HepG2 (cell line): ENCODE measurements at regions not wholly inside any gene's neighbourhood (a gene's known extent, or its start where the extent isn't known, plus 50 kb on each side); places are given as distances from the start of the nearest gene placed in this dataset.

Experiments
- ATAC-seq: fragments of 200-7000 bp; cut with Tn5 transposase; 3 replicates; pipeline ENCODE4 v1.9.1; 2020; ENCODE audit warnings: mild to moderate bottlenecking, moderate library complexity
- BruUV-seq: library from RNA; stranded (reverse); fragments of 400-500 nt; replicated peaks from 2 replicates; lab custom pipeline; 2021; lab: Mats Ljungman, UMichigan
- CTCF ChIA-PET: fragments of 300-600 bp; formaldehyde crosslinking; extraction: SDS; loops from one replicate; lab custom pipeline; 2021; ENCODE audit warnings: low total read pairs, inconsistent platforms, low intra/inter-chr PET ratio; lab: Yijun Ruan, JAX
- POLR2A ChIA-PET: fragments of 350-600 bp; sonication (Branson Sonifier 250); formaldehyde crosslinking; loops from one replicate; lab custom pipeline; 2020; ENCODE audit warnings: antibody characterized with exemption, inconsistent platforms; lab: Yijun Ruan, JAX
- DNase-seq: peaks from one replicate; pipeline ENCODE4 v3.0.0-alpha.2; 2015; ENCODE audit warnings: low spot score
- FAIRE-seq: peaks from 3 replicates; lab custom pipeline; 2011; peaks lifted over from hg19 to GRCh38; lab: Jason Lieb, UNC
- H2AFZ ChIP-seq: one replicate; pipeline ENCODE4 v1.6.1; 2011; ENCODE audit warnings: low read length, inconsistent platforms
- H3K27ac ChIP-seq: fragments of 300-600 bp; 3 replicates; pipeline ENCODE4 v1.8.0; 2011; ENCODE audit warnings: mixed run types, mild to moderate bottlenecking, mixed read lengths, low read length, inconsistent platforms; ENCODE audit not compliant: insufficient read depth; ENCODE audit errors: extremely low read length
- H3K27me3 ChIP-seq, 2 experiments: fragments of 200-600 bp in 1 of 2; 2 replicates in 1 of 2; 3 replicates in 1 of 2; pipeline versions ENCODE4 v1.6.0 to v1.8.0; 2011; ENCODE audit warnings: low read length in 2 of 2, mild to moderate bottlenecking in 2 of 2, moderate library complexity in 2 of 2, inconsistent platforms in 1 of 2; ENCODE audit not compliant: insufficient read depth in 2 of 2, control insufficient read depth in 1 of 2
- H3K36me3 ChIP-seq, 2 experiments: fragments of 200-600 bp in 1 of 2; replicated peaks in 1 of 2; 2 replicates in 1 of 2; 3 replicates in 1 of 2; pipeline versions ENCODE4 v1.5.1 to v1.8.0; 2011; ENCODE audit warnings: low read length in 2 of 2, inconsistent platforms in 1 of 2; ENCODE audit not compliant: insufficient read depth in 2 of 2, control insufficient read depth in 1 of 2
- H3K4me1 ChIP-seq: 2 replicates; pipeline ENCODE4 v1.5.1; 2012; ENCODE audit warnings: low read length, inconsistent platforms; ENCODE audit not compliant: insufficient read depth
- H3K4me2 ChIP-seq: 2 replicates; pipeline ENCODE4 v1.6.0; 2011; ENCODE audit warnings: low read depth, low read length, inconsistent platforms
- H3K4me3 ChIP-seq, 3 experiments: fragments of 200-600 bp in 1 of 3; sonication (generic), shearing (Covaris generic) in 1 of 3; replicated peaks in 1 of 3; 2 replicates each; pipeline ENCODE4 v1.5.1; 2011 to 2016; ENCODE audit warnings: low read length in 3 of 3, inconsistent platforms in 2 of 3, low read depth in 2 of 3, mild to moderate bottlenecking in 2 of 3, control low read depth in 1 of 3, mixed read lengths in 1 of 3; ENCODE audit not compliant: insufficient read depth in 1 of 3
- H3K79me2 ChIP-seq: one replicate; pipeline ENCODE4 v1.6.1; 2011; ENCODE audit warnings: low read length, inconsistent platforms; ENCODE audit not compliant: insufficient read depth
- H3K9ac ChIP-seq: 2 replicates; pipeline ENCODE4 v1.6.0; 2011; ENCODE audit warnings: mild to moderate bottlenecking, low read depth, low read length, inconsistent platforms; ENCODE audit not compliant: insufficient read depth
- H3K9me3 ChIP-seq: 2 replicates; pipeline ENCODE4 v1.5.1; 2012; ENCODE audit warnings: mild to moderate bottlenecking, low read length
- H4K20me1 ChIP-seq: 2 replicates; pipeline ENCODE4 v1.6.0; 2011; ENCODE audit warnings: inconsistent platforms, mild to moderate bottlenecking, low read length, moderate library complexity; ENCODE audit not compliant: insufficient read depth
- CEBPZ ChIP-seq: IDR thresholded peaks from 2 replicates; pipeline ENCODE4 v1.6.1; 2012; ENCODE audit warnings: low read length, improper control_type of control experiment
- FIP1L1 ChIP-seq: fragments of 200-400 bp; formaldehyde crosslinking; IDR thresholded peaks from 2 replicates; pipeline ENCODE4 v1.6.1; 2018; ENCODE audit warnings: low read depth, mild to moderate bottlenecking, low read length, moderate library complexity, borderline replicate concordance; ENCODE audit not compliant: insufficient read depth
- FLYWCH1 ChIP-seq: sonication (generic); formaldehyde crosslinking; IDR thresholded peaks from 2 replicates; pipeline ENCODE4 v1.8.1; 2023; ENCODE audit warnings: mild to moderate bottlenecking, missing genetic modification reagents
- HMGXB4 ChIP-seq, 2 experiments: sonication (generic) in 1 of 2; formaldehyde crosslinking in 1 of 2; IDR thresholded peaks; 2 replicates each; pipeline versions ENCODE4 v1.4.0 to v1.6.1; 2018 to 2020; ENCODE audit warnings: missing genetic modification reagents in 2 of 2, borderline replicate concordance in 1 of 2, low read depth in 1 of 2, mild to moderate bottlenecking in 1 of 2, missing biosample characterization in 1 of 2
- IRF2 ChIP-seq: IDR thresholded peaks from 2 replicates; pipeline ENCODE4 v1.6.1; 2018; ENCODE audit warnings: missing genetic modification reagents, missing compliant biosample characterization
- JDP2 ChIP-seq: sonication (generic); formaldehyde crosslinking; IDR thresholded peaks from 2 replicates; pipeline ENCODE4 v1.8.1; 2022; ENCODE audit warnings: missing genetic modification reagents, borderline replicate concordance
- NR1H2 ChIP-seq: sonication (generic); formaldehyde crosslinking; IDR thresholded peaks from 2 replicates; pipeline ENCODE4 v1.8.1; 2022; ENCODE audit warnings: low read depth, missing genetic modification reagents, borderline replicate concordance
- PCBP2 ChIP-seq: fragments of 200-400 bp; formaldehyde crosslinking; optimal IDR thresholded peaks from 2 replicates; pipeline ENCODE3; 2018; ENCODE audit warnings: low read length, low read depth; ENCODE audit not compliant: poor library complexity, severe bottlenecking
- SAFB2 ChIP-seq: sonication (generic); formaldehyde crosslinking; IDR thresholded peaks from 2 replicates; pipeline ENCODE4 v1.5.1; 2020; ENCODE audit warnings: missing genetic modification reagents, low read depth, mild to moderate bottlenecking, borderline replicate concordance
- SMAD1 ChIP-seq: sonication (generic); formaldehyde crosslinking; IDR thresholded peaks from 2 replicates; pipeline ENCODE4 v1.4.0; 2020; ENCODE audit warnings: missing genetic modification reagents, low read depth, mild to moderate bottlenecking, borderline replicate concordance
- ZNF317 ChIP-seq: sonication (generic); formaldehyde crosslinking; IDR thresholded peaks from 2 replicates; pipeline ENCODE4 v1.5.0; 2020; ENCODE audit warnings: mild to moderate bottlenecking, missing genetic modification reagents
- ZNF414 ChIP-seq: sonication (generic); formaldehyde crosslinking; IDR thresholded peaks from 2 replicates; pipeline ENCODE4 v1.5.0; 2020; ENCODE audit warnings: missing genetic modification reagents
- ZNF547 ChIP-seq: sonication (generic); formaldehyde crosslinking; IDR thresholded peaks from 2 replicates; pipeline ENCODE4 v1.5.1; 2020; ENCODE audit warnings: mild to moderate bottlenecking, missing genetic modification reagents
- ZNF713 ChIP-seq: sonication (generic); formaldehyde crosslinking; IDR thresholded peaks from 2 replicates; pipeline ENCODE4 v1.4.0; 2020; ENCODE audit warnings: mild to moderate bottlenecking, missing genetic modification reagents
- ZNF740 ChIP-seq: sonication (generic); formaldehyde crosslinking; IDR thresholded peaks from 2 replicates; pipeline ENCODE4 v1.4.0; 2020; ENCODE audit warnings: missing genetic modification reagents
- ZNF780A ChIP-seq: sonication (generic); formaldehyde crosslinking; IDR thresholded peaks from 2 replicates; pipeline ENCODE4 v1.8.0; 2022; ENCODE audit warnings: mild to moderate bottlenecking, missing genetic modification reagents, moderate library complexity
- WGBS: methylation state at CpG from one replicate; pipeline ENCODE4 v1.1.6; 2017; ENCODE audit warnings: low lambda C conversion rate; 5-methylcytosine and 5-hydroxymethylcytosine counted together
- in situ Hi-C: cut with HindIII; loops from 2 replicates; pipeline ENCODE4 v1.10.0; 2017; ENCODE audit warnings: low pct_unique_long_range_greater_than_20kb; ENCODE audit not compliant: extremely low pct_ligation_motif_present
- intact Hi-C: fragments of 100-400 bp; cut with micrococcal nuclease; formaldehyde crosslinking; loops from one replicate; pipeline ENCODE4 v1.10.0; 2022; ENCODE audit not compliant: unreplicated experiment

GRCh38 chr2:145855142-145855541, 1335.2 kb upstream of the ZEB2 start (continued):
- TF ChIP-seq NR1H2 (no peak), ZNF547 (CRISPR knock-in tag) (no peak), IRF2 (CRISPR knock-in tag) (no peak), SMAD1 (CRISPR knock-in tag) (no peak), HMGXB4 (CRISPR knock-in tag; IDR thresholded peaks at IDR 0.05; ENCODE audit: borderline replicate concordance in 1 of 2, low read depth in 1 of 2) (no peak), JDP2 (CRISPR knock-in tag) (no peak), ZNF780A (CRISPR knock-in tag) (no peak), ZNF414 (CRISPR knock-in tag) (no peak), ZNF740 (no peak)

GRCh38 chr2:145854039-145854755, 1334.3 kb upstream of the ZEB2 start:
- Histone ChIP-seq H3K36me3 (no peaks in the 10 kb centered on the region), H3K27me3 (no peaks in the 10 kb centered on the region), H3K9ac (no peak overlapping the region), H3K4me1 (peaks cover 19% of the 10 kb centered on the region), H3K9me3 (no peaks in the 10 kb centered on the region), H4K20me1 (no peaks in the 10 kb centered on the region), H3K4me3 (no peak overlapping the region), H3K79me2 (no peaks in the 10 kb centered on the region), H3K4me2 (no peak overlapping the region), H2AFZ (no peak overlapping the region), H3K27ac (no peak overlapping the region)
- 62% methylated on average over 4 of the region's 4 CpGs for WGBS
- intact Hi-C loops: no loop called here
- POLR2A ChIA-PET: no interaction called here
- no peak for ATAC-seq
- TF ChIP-seq ZNF317 (CRISPR knock-in tag): no peak
- no peak for TF ChIP-seq FIP1L1
- no peak for TF ChIP-seq PCBP2
- no peak for TF ChIP-seq CEBPZ
- TF ChIP-seq ZNF713 (CRISPR knock-in tag): no peak
- no peak for TF ChIP-seq FLYWCH1 (CRISPR knock-in tag)
- no peak for TF ChIP-seq SAFB2 (CRISPR knock-in tag)
- CTCF ChIA-PET: no interaction called here
- FAIRE-seq: no peak
- in situ Hi-C loops: no loop called here
- DNase-seq: no peak
- BruUV-seq: no TSS peak
